ENCODE measurements at regions not wholly inside any gene's neighbourhood (a gene's known extent, or its start where the extent isn't known, plus 50 kb on each side); places are given as distances from the start of the nearest gene placed in this dataset.

DNA sequence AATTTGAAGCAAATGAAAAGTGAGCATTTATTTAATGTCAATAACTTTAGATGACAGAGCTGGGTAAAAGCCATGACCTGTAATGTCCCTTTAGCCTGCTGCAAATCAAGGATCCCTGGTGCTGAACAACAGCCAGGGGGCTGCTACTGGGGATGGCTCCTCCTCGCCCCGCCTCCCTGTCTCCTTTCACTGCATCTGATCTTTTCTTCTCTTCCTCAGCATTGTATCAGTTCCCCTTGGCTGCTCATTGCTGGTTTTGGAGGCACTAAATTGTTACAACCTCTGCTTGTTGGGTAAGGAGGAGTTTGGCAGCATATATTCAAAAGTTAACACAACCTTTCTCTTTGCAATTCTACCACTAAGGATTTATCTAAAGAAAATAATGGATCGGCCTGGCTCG, 236.3 kb upstream of the ID2 start:
- TF ChIP-seq CTCF (IDR thresholded peaks at IDR 0.05) (no peak), EP300 (IDR thresholded peaks at IDR 0.05) (no peak), POLR2A (IDR thresholded peaks at IDR 0.05) (no peak)
